OCI-LY3 (cell line): ENCODE measurements at regions not wholly inside any gene's neighbourhood (a gene's known extent, or its start where the extent isn't known, plus 50 kb on each side); places are given as distances from the start of the nearest gene placed in this dataset.

Experiments used
- EZH2phosphoT487 ChIP-seq: fragments of 200-600 bp; shearing (Covaris generic); IDR thresholded peaks from 2 replicates; pipeline ENCODE4 v1.6.1; 2018; ENCODE audit warnings: antibody characterized with exemption, mixed run types, low read depth
- TF ChIP-seq, protein P1 (sequence below): fragments of 200-600, 300-600 bp; sonication (generic); IDR thresholded peaks from 2 replicates; pipeline ENCODE4 v1.5.1; 2014; ENCODE audit warnings: antibody characterized with exemption, low read length, low read depth

DNA sequence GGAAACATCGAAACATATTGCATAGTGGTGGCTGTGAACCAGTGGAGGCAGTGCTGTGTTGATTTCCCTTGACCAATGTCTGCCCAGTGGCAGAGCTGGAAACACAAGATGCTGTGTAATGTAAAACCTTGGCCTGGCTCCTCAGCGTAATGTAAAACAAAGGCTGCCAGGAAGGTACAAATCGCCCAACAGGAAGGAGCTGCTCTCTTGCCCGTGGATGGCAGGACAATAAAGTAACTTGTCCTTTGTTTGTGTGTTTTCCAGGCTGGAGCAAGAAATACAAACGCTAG lies 143.4 kb downstream of the PALM2AKAP2 start:
- TF ChIP-seq, protein P1, sequence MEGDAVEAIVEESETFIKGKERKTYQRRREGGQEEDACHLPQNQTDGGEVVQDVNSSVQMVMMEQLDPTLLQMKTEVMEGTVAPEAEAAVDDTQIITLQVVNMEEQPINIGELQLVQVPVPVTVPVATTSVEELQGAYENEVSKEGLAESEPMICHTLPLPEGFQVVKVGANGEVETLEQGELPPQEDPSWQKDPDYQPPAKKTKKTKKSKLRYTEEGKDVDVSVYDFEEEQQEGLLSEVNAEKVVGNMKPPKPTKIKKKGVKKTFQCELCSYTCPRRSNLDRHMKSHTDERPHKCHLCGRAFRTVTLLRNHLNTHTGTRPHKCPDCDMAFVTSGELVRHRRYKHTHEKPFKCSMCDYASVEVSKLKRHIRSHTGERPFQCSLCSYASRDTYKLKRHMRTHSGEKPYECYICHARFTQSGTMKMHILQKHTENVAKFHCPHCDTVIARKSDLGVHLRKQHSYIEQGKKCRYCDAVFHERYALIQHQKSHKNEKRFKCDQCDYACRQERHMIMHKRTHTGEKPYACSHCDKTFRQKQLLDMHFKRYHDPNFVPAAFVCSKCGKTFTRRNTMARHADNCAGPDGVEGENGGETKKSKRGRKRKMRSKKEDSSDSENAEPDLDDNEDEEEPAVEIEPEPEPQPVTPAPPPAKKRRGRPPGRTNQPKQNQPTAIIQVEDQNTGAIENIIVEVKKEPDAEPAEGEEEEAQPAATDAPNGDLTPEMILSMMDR: no peak
- no peak for TF ChIP-seq EZH2phosphoT487
